GM19035 (cell line): ENCODE measurements at regions not wholly inside any gene's neighbourhood (a gene's known extent, or its start where the extent isn't known, plus 50 kb on each side); places are given as distances from the start of the nearest gene placed in this dataset.
"Not testable (repeated sequence)": the region's sequence is repeated elsewhere in the genome, so short reads cannot be mapped to it uniquely, and the experiment has no call there.

ENCODE experiments used
- ATAC-seq: cut with Tn5 transposase; IDR thresholded peaks from one replicate; pipeline ENCODE4 v1.9.1; 2021; ENCODE audit not compliant: unreplicated experiment

GRCh38 chr2:88396209-88396608, 56.3 kb downstream of the FOXI3 start:
- no peak for ATAC-seq

- no peak for ATAC-seq
These were observed 74.9 kb downstream of the FOXI3 start for GRCh38 chr2:88377641-88377991.

- ATAC-seq = no peak
These were observed 80.5 kb downstream of the FOXI3 start for GRCh38 chr2:88372042-88372441.

GRCh38 chr2:88365408-88365807, 87.1 kb downstream of the FOXI3 start:
- ATAC-seq = not testable (repeated sequence)

GRCh38 chr2:88355486-88355885, 97.0 kb downstream of the FOXI3 start:
- no peak for ATAC-seq

GRCh38 chr2:88351249-88351601, 101.3 kb downstream of the FOXI3 start:
- no peak for ATAC-seq

GRCh38 chr2:88350331-88351248, 101.9 kb downstream of the FOXI3 start:
- no peak for ATAC-seq

- no peak for ATAC-seq
These were observed 106.7 kb downstream of the FOXI3 start for GRCh38 chr2:88345842-88346241.

GRCh38 chr2:88342749-88343148, 109.7 kb downstream of the FOXI3 start:
- no peak for ATAC-seq

GRCh38 chr2:88334418-88334817, 118.1 kb downstream of the FOXI3 start:
- ATAC-seq = no peak

GRCh38 chr2:88331239-88331638, 121.3 kb downstream of the FOXI3 start:
- no peak for ATAC-seq

- peak; percentile 82 for ATAC-seq
These were observed 122.5 kb downstream of the FOXI3 start for GRCh38 chr2:88329815-88330603.

GRCh38 chr2:88321449-88322248, 130.8 kb downstream of the FOXI3 start:
- no peak for ATAC-seq

- no peak for ATAC-seq
These were observed 132.3 kb downstream of the FOXI3 start for GRCh38 chr2:88320076-88320773.

GRCh38 chr2:88318956-88319330, 133.6 kb downstream of the FOXI3 start:
- no peak for ATAC-seq

- ATAC-seq = no peak
These were observed 134.2 kb downstream of the FOXI3 start for GRCh38 chr2:88318071-88318955.

GRCh38 chr2:88310787-88311186, 140.6 kb downstream of the THNSL2 start:
- ATAC-seq = no peak

- ATAC-seq = no peak
These were observed 137.7 kb downstream of the THNSL2 start for GRCh38 chr2:88307817-88308216.

GRCh38 chr2:88303865-88304264, 133.7 kb downstream of the THNSL2 start:
- ATAC-seq = no peak

GRCh38 chr2:88296247-88296646, 126.1 kb downstream of the THNSL2 start:
- ATAC-seq = no peak
